ENCODE measurements at regions not wholly inside any gene's neighbourhood (a gene's known extent, or its start where the extent isn't known, plus 50 kb on each side); places are given as distances from the start of the nearest gene placed in this dataset. TPM values are rescaled to one million over a fixed set of nuclear protein-coding genes. Genes with fewer than 3 reads are reported as not detected.

Small RNAs in the stretch of these regions (small RNA-seq; reads per million reads assigned to genes)
- gene RNU6-1089P (not detected), gene RNU6-947P (not detected), gene RNU6-999P (not detected)
